ENCODE measurements at regions not wholly inside any gene's neighbourhood (a gene's known extent, or its start where the extent isn't known, plus 50 kb on each side); places are given as distances from the start of the nearest gene placed in this dataset.
A peak's percentile ranks its signal among the peaks of the same experiment; 100 is the strongest.

GRCh38 chr18:3380384-3380961, 69.5 kb upstream of the TGIF1 start:
- no peaks in the 10 kb centered on the region for H3K79me2 ChIP-seq (ENCODE audit: control insufficient read depth, insufficient read depth, low read length)
- intact Hi-C loops (cut with micrococcal nuclease) = no loop called here
- DNase-seq (ENCODE audit: low read depth, low spot score) (peak; percentile 19), FAIRE-seq (no peak)
- no peaks in the 10 kb centered on the region for H3K9me3 ChIP-seq (replicated peaks; ENCODE audit: control insufficient read depth, insufficient read depth, low read length)
- no peaks in the 10 kb centered on the region for H3K27me3 ChIP-seq (ENCODE audit: control insufficient read depth in 2 of 2, insufficient read depth in 2 of 2, low read length in 2 of 2)
- ChIA-PET POLR2A (no interaction called here), CTCF (interaction anchor here (0.5 kb wide), 1 partner anchor 286 kb away, joined by 3 read pairs; no protein-coding TSS in a partner anchor)
- H4K20me1 ChIP-seq (replicated peaks; ENCODE audit: control insufficient read depth, extremely low read depth, insufficient read depth, low read length) = no peaks in the 10 kb centered on the region
- no peaks in the 10 kb centered on the region for H3K4me1 ChIP-seq (ENCODE audit: control insufficient read depth, extremely low read depth, insufficient read depth, low read length)
- no peak overlapping the region for H2AFZ ChIP-seq (ENCODE audit: low read depth, low read length)
- no peaks in the 10 kb centered on the region for H3K9me1 ChIP-seq (replicated peaks; ENCODE audit: control insufficient read depth, extremely low read depth, insufficient read depth, low read length)
- H3K27ac ChIP-seq (ENCODE audit: insufficient read depth, low read depth, low read length) = no peak overlapping the region
- no peaks in the 10 kb centered on the region for H3K36me3 ChIP-seq (ENCODE audit: control insufficient read depth in 2 of 2, extremely low read depth in 1 of 2, insufficient read depth in 2 of 2, low read length in 2 of 2)
- no peak overlapping the region for H3K4me3 ChIP-seq (replicated peaks in 1 of 3; ENCODE audit: insufficient read depth in 1 of 3, low read depth in 1 of 3, low read length in 3 of 3)
- BruUV-seq (replicated peaks) = no TSS peak
- dilution Hi-C loops (cut with MboI; ENCODE audit: extremely low pct_ligation_motif_present, low sequenced_read_pairs) = no loop called here
- no peak overlapping the region for H3K4me2 ChIP-seq (ENCODE audit: insufficient read depth, low read length)
- no peak for TF ChIP-seq MYC (IDR thresholded peaks at IDR 0.05; ENCODE audit: low read depth, low read length)
- TF ChIP-seq FOS (IDR thresholded peaks at IDR 0.05; ENCODE audit: borderline replicate concordance, insufficient read depth, low read length) = peak; percentile 17
- no peak for TF ChIP-seq CTCF (IDR thresholded peaks at IDR 0.05; ENCODE audit: extremely low read depth in 1 of 2, insufficient read depth in 1 of 2, low read depth in 1 of 2, low read length in 2 of 2)
- TF ChIP-seq EZH2 (IDR thresholded peaks at IDR 0.05; ENCODE audit: borderline replicate concordance, low read depth, low read length, severe bottlenecking) = no peak
- H3K9ac ChIP-seq (replicated peaks; ENCODE audit: extremely low read depth, insufficient read depth, low read length) = no peak overlapping the region

- Histone ChIP-seq H3K4me2 (ENCODE audit: insufficient read depth, low read length) (no peak overlapping the region), H3K4me3 (replicated peaks in 1 of 3; ENCODE audit: insufficient read depth in 1 of 3, low read depth in 1 of 3, low read length in 3 of 3) (no peak overlapping the region), H4K20me1 (replicated peaks; ENCODE audit: control insufficient read depth, extremely low read depth, insufficient read depth, low read length) (no peaks in the 10 kb centered on the region), H3K4me1 (ENCODE audit: control insufficient read depth, extremely low read depth, insufficient read depth, low read length) (no peaks in the 10 kb centered on the region), H3K9me1 (replicated peaks; ENCODE audit: control insufficient read depth, extremely low read depth, insufficient read depth, low read length) (no peaks in the 10 kb centered on the region), H3K9me3 (replicated peaks; ENCODE audit: control insufficient read depth, insufficient read depth, low read length) (no peaks in the 10 kb centered on the region), H3K36me3 (ENCODE audit: control insufficient read depth in 2 of 2, extremely low read depth in 1 of 2, insufficient read depth in 2 of 2, low read length in 2 of 2) (no peaks in the 10 kb centered on the region), H3K79me2 (ENCODE audit: control insufficient read depth, insufficient read depth, low read length) (no peaks in the 10 kb centered on the region), H3K27ac (ENCODE audit: insufficient read depth, low read depth, low read length) (no peak overlapping the region), H3K27me3 (ENCODE audit: control insufficient read depth in 2 of 2, insufficient read depth in 2 of 2, low read length in 2 of 2) (no peaks in the 10 kb centered on the region), H2AFZ (ENCODE audit: low read depth, low read length) (no peak overlapping the region), H3K9ac (replicated peaks; ENCODE audit: extremely low read depth, insufficient read depth, low read length) (no peak overlapping the region)
- dilution Hi-C loops (cut with MboI; ENCODE audit: extremely low pct_ligation_motif_present, low sequenced_read_pairs) = no loop called here
- FAIRE-seq (no peak), DNase-seq (ENCODE audit: low read depth, low spot score) (no peak)
- BruUV-seq (replicated peaks) = no TSS peak
- intact Hi-C loops (cut with micrococcal nuclease) = no loop called here
- CTCF ChIA-PET = interaction anchor here (0.6 to 1.5 kb wide), 3 partner anchors 15 to 71 kb away, joined by 3 to 5 read pairs (median 3); no protein-coding TSS in a partner anchor
- POLR2A ChIA-PET = no interaction called here
- TF ChIP-seq CTCF (IDR thresholded peaks at IDR 0.05; ENCODE audit: extremely low read depth in 1 of 2, insufficient read depth in 1 of 2, low read depth in 1 of 2, low read length in 2 of 2) (no peak), FOS (IDR thresholded peaks at IDR 0.05; ENCODE audit: borderline replicate concordance, insufficient read depth, low read length) (no peak), MAX (IDR thresholded peaks at IDR 0.05; ENCODE audit: insufficient read depth, insufficient read length) (no peak), POLR2A (IDR thresholded peaks at IDR 0.05; ENCODE audit: low read depth, low read length) (no peak), EZH2 (IDR thresholded peaks at IDR 0.05; ENCODE audit: borderline replicate concordance, low read depth, low read length, severe bottlenecking) (no peak), GATA2 (IDR thresholded peaks at IDR 0.05; ENCODE audit: insufficient read depth, insufficient read length, low read depth, low read length) (no peak), JUN (IDR thresholded peaks at IDR 0.05; ENCODE audit: borderline replicate concordance, insufficient read depth, insufficient read length, low read depth) (no peak), MYC (IDR thresholded peaks at IDR 0.05; ENCODE audit: low read depth, low read length) (no peak), POLR2AphosphoS5 (IDR thresholded peaks at IDR 0.05; ENCODE audit: insufficient read depth, low read depth, low read length) (no peak)
These were observed 66.5 kb upstream of the TGIF1 start for GRCh38 chr18:3383381-3383915.
